22Rv1 (cell line): ENCODE measurements at regions not wholly inside any gene's neighbourhood (a gene's known extent, or its start where the extent isn't known, plus 50 kb on each side); places are given as distances from the start of the nearest gene placed in this dataset.

Source experiments
- ZFX ChIP-seq: fragments of 450-650 bp; IDR thresholded peaks from 2 replicates; pipeline ENCODE4 v1.6.1; 2017; ENCODE audit warnings: antibody characterized with exemption, borderline replicate concordance
- TF ChIP-seq, protein P1 (sequence below): fragments of 450-650 bp; IDR thresholded peaks from 2 replicates; pipeline ENCODE4 v1.5.1; 2017; ENCODE audit warnings: mild to moderate bottlenecking

DNA sequence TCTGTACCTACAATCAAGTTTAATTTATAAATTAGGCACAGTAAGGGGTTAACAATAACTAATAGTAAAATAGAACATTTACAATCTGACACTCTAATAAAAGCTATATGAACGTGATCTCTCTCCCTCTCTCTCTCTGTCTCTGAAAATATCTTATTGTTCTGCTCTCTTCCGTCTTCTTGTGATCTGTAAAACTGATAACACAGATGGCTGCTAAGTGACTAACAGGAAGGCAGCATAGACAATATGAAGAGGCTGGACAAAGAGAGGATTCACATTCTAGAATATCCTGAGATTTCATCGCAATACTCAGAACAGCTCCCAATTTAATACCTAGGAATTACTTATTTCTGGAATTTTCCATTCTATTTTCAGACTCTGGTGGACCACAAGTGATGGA lies 827.2 kb downstream of the FLRT2 start:
- TF ChIP-seq, protein P1, sequence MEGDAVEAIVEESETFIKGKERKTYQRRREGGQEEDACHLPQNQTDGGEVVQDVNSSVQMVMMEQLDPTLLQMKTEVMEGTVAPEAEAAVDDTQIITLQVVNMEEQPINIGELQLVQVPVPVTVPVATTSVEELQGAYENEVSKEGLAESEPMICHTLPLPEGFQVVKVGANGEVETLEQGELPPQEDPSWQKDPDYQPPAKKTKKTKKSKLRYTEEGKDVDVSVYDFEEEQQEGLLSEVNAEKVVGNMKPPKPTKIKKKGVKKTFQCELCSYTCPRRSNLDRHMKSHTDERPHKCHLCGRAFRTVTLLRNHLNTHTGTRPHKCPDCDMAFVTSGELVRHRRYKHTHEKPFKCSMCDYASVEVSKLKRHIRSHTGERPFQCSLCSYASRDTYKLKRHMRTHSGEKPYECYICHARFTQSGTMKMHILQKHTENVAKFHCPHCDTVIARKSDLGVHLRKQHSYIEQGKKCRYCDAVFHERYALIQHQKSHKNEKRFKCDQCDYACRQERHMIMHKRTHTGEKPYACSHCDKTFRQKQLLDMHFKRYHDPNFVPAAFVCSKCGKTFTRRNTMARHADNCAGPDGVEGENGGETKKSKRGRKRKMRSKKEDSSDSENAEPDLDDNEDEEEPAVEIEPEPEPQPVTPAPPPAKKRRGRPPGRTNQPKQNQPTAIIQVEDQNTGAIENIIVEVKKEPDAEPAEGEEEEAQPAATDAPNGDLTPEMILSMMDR = no peak
- TF ChIP-seq ZFX = no peak
